Tibial nerve (tissue), 3 donors: ENCODE measurements at regions not wholly inside any gene's neighbourhood (a gene's known extent, or its start where the extent isn't known, plus 50 kb on each side); places are given as distances from the start of the nearest gene placed in this dataset.

Experiments
- CTCF ChIP-seq, 5 experiments: fragments of 200-600 bp in 3 of 5; fragments of 450-650 bp in 2 of 5; sonication (generic) in 3 of 5; IDR thresholded peaks; one replicate each; pipeline ENCODE4 v1.5.1; 2016 to 2019; ENCODE audit warnings: antibody characterized with exemption in 5 of 5, mild to moderate bottlenecking in 3 of 5, moderate library complexity in 2 of 5
- POLR2A ChIP-seq, 2 donors: fragments of 450-650 bp; IDR thresholded peaks; one replicate each; pipeline ENCODE4 v1.6.1; 2017; ENCODE audit warnings: antibody characterized with exemption in 2 of 2, mild to moderate bottlenecking in 2 of 2, moderate library complexity in 2 of 2

- TF ChIP-seq CTCF (IDR thresholded peaks at IDR 0.05) (no peak), POLR2A (IDR thresholded peaks at IDR 0.05) (no peak)
These were observed 621.2 kb upstream of the EYS start for GRCh38 chr6:66328200-66328599.
